ENCODE measurements at regions not wholly inside any gene's neighbourhood (a gene's known extent, or its start where the extent isn't known, plus 50 kb on each side); places are given as distances from the start of the nearest gene placed in this dataset.

- in situ Hi-C loops (cut with MboI) (no loop called here), intact Hi-C loops (cut with micrococcal nuclease; ENCODE audit: unreplicated experiment) (no loop called here)
- Histone ChIP-seq H3K36me3 (ENCODE audit: control insufficient read depth in 2 of 2, insufficient read depth in 2 of 2, low read length in 1 of 2) (no peaks in the 10 kb centered on the region), H3K9ac (ENCODE audit: control insufficient read depth, insufficient read depth, low read length) (no peak overlapping the region), H3K27ac (ENCODE audit: control insufficient read depth, insufficient read depth) (no peak overlapping the region), H3K4me3 (no peak overlapping the region), H3K79me2 (ENCODE audit: control insufficient read depth, insufficient read depth, low read length) (no peaks in the 10 kb centered on the region), H3K4me2 (ENCODE audit: control insufficient read depth, insufficient read depth) (no peak overlapping the region), H3K4me1 (ENCODE audit: control insufficient read depth, insufficient read depth, low read length) (no peaks in the 10 kb centered on the region), H3K9me3 (replicated peaks; ENCODE audit: control insufficient read depth, insufficient read depth, low read length) (no peaks in the 10 kb centered on the region), H3K27me3 (replicated peaks in 1 of 2; ENCODE audit: control insufficient read depth in 2 of 2, insufficient read depth in 2 of 2, low read length in 1 of 2) (no peaks in the 10 kb centered on the region), H2AFZ (ENCODE audit: control insufficient read depth, low read depth, low read length) (no peak overlapping the region), H4K20me1 (ENCODE audit: control insufficient read depth, insufficient read depth) (no peaks in the 10 kb centered on the region)
- SMC1A ChIA-PET (ENCODE audit: uncharacterized antibody, unreplicated experiment) = no interaction called here
- WGBS (ENCODE audit: insufficient coverage, insufficient replicate concordance, low lambda C conversion rate, missing lambda C conversion rate) = 0% methylated on average over 1 of the region's 1 CpG
- TF ChIP-seq GATAD2B (conservative IDR thresholded peaks at IDR 0.05; ENCODE audit: low read depth) (no peak), YY1 (IDR thresholded peaks at IDR 0.05; ENCODE audit: low read depth, low read length) (no peak), FOXK2 (IDR thresholded peaks at IDR 0.05) (no peak), BMI1 (IDR thresholded peaks at IDR 0.05; ENCODE audit: borderline replicate concordance) (no peak), ZBTB4 (CRISPR knock-in tag; IDR thresholded peaks at IDR 0.05) (no peak), HDGF (IDR thresholded peaks at IDR 0.05) (no peak), SIX5 (IDR thresholded peaks at IDR 0.05; ENCODE audit: low read depth, low read length, severe bottlenecking) (no peak), NR2C2 (IDR thresholded peaks at IDR 0.05; ENCODE audit: borderline replicate concordance, control insufficient read depth, insufficient read length, low read depth) (no peak), PAX8 (IDR thresholded peaks at IDR 0.05) (no peak), RB1 (IDR thresholded peaks at IDR 0.05; ENCODE audit: borderline replicate concordance) (no peak), RELB (IDR thresholded peaks at IDR 0.05; ENCODE audit: low read depth) (no peak), ZNF384 (IDR thresholded peaks at IDR 0.05; ENCODE audit: borderline replicate concordance, low read depth, low read length) (no peak), MYB (IDR thresholded peaks at IDR 0.05; ENCODE audit: borderline replicate concordance, low read depth, low read length) (no peak), SREBF2 (IDR thresholded peaks at IDR 0.05; ENCODE audit: low read length) (no peak), USF1 (IDR thresholded peaks at IDR 0.05; ENCODE audit: borderline replicate concordance, extremely low read length, insufficient read depth, low read depth, low read length) (no peak), MYC (IDR thresholded peaks at IDR 0.05; ENCODE audit: insufficient read depth, insufficient read length, insufficient replicate concordance, low read length, severe bottlenecking) (no peak), MLLT1 (IDR thresholded peaks at IDR 0.05) (no peak)
- BruUV-seq (replicated peaks) = no TSS peak
- no peak for FAIRE-seq
- POLR2A ChIA-PET = no interaction called here
- no peak for DNase-seq (ENCODE audit: low read depth, low spot score)
- no peak for ATAC-seq
- RAD21 ChIA-PET (ENCODE audit: unreplicated experiment) = no interaction called here
- CTCF ChIA-PET = no interaction called here
These were observed 378.6 kb downstream of the MEIS1 start for GRCh38 chr2:66813525-66813924.

All from GM12878 (cell line).